ENCODE measurements at regions not wholly inside any gene's neighbourhood (a gene's known extent, or its start where the extent isn't known, plus 50 kb on each side); places are given as distances from the start of the nearest gene placed in this dataset.

GRCh38 chr17:34146440-34147043 is 108.5 kb upstream of the CCL2 start:
- no peaks in the 10 kb centered on the region for H3K36me3 ChIP-seq (ENCODE audit: insufficient read depth, low read length)
- no peak for TF ChIP-seq EZH2phosphoT487 (IDR thresholded peaks at IDR 0.05; ENCODE audit: borderline replicate concordance)
- TF ChIP-seq, protein P1, sequence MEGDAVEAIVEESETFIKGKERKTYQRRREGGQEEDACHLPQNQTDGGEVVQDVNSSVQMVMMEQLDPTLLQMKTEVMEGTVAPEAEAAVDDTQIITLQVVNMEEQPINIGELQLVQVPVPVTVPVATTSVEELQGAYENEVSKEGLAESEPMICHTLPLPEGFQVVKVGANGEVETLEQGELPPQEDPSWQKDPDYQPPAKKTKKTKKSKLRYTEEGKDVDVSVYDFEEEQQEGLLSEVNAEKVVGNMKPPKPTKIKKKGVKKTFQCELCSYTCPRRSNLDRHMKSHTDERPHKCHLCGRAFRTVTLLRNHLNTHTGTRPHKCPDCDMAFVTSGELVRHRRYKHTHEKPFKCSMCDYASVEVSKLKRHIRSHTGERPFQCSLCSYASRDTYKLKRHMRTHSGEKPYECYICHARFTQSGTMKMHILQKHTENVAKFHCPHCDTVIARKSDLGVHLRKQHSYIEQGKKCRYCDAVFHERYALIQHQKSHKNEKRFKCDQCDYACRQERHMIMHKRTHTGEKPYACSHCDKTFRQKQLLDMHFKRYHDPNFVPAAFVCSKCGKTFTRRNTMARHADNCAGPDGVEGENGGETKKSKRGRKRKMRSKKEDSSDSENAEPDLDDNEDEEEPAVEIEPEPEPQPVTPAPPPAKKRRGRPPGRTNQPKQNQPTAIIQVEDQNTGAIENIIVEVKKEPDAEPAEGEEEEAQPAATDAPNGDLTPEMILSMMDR (conservative IDR thresholded peaks at IDR 0.05; ENCODE audit: low read length), result peak; percentile 93
- H3K79me2 ChIP-seq (ENCODE audit: insufficient read depth, low read length), result no peaks in the 10 kb centered on the region
- no peaks in the 10 kb centered on the region for H3K9me2 ChIP-seq (replicated peaks; ENCODE audit: low read depth, low read length)
- H2AFZ ChIP-seq (ENCODE audit: low read length), result no peak overlapping the region
- no peaks in the 10 kb centered on the region for H3F3A ChIP-seq (ENCODE audit: low read depth)
- H3K9ac ChIP-seq (ENCODE audit: low read depth, low read length, poor library complexity, severe bottlenecking), result no peak overlapping the region
- H3K4me1 ChIP-seq (ENCODE audit: insufficient read depth, low read length, poor library complexity, severe bottlenecking), result no peaks in the 10 kb centered on the region
- H3K9me3 ChIP-seq (ENCODE audit: insufficient read depth, low read depth, low read length), result no peaks in the 10 kb centered on the region
- no peaks in the 10 kb centered on the region for H3K27me3 ChIP-seq (ENCODE audit: insufficient read depth, low read length, poor library complexity, severe bottlenecking)
- no peak overlapping the region for H3K4me3 ChIP-seq (ENCODE audit: low read length, poor library complexity, severe bottlenecking)
- no peak overlapping the region for H3K4me2 ChIP-seq (ENCODE audit: low read depth, low read length, poor library complexity, severe bottlenecking)
- H4K20me1 ChIP-seq (ENCODE audit: insufficient read depth, low read length, poor library complexity, severe bottlenecking), result no peaks in the 10 kb centered on the region

DNA sequence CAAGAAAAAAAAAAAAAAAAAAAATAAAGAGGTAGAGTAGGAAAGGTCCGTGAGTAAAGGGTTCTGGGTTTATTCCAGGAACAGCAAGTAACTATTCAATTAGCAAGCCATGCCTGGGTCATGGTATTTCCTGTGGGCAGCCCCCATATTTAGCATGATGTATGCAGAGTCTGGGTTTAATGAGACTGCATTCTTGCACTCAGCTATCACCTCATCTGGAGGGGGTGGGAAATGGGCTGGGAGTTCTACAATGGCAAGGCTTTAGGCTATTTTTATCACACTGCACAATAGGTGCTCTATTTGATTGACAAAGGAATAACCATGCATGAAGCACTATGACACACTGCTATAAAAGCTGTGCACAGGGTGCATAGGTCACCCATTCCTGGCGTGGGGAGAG is 104.0 kb upstream of the CCL2 start:
- Histone ChIP-seq H3K4me3 (ENCODE audit: low read length, poor library complexity, severe bottlenecking) (no peak overlapping the region), H3F3A (ENCODE audit: low read depth) (no peaks in the 10 kb centered on the region), H3K4me1 (ENCODE audit: insufficient read depth, low read length, poor library complexity, severe bottlenecking) (no peaks in the 10 kb centered on the region), H2AFZ (ENCODE audit: low read length) (no peak overlapping the region), H3K9ac (ENCODE audit: low read depth, low read length, poor library complexity, severe bottlenecking) (no peak overlapping the region), H3K36me3 (ENCODE audit: insufficient read depth, low read length) (no peaks in the 10 kb centered on the region), H3K27me3 (ENCODE audit: insufficient read depth, low read length, poor library complexity, severe bottlenecking) (no peaks in the 10 kb centered on the region), H4K20me1 (ENCODE audit: insufficient read depth, low read length, poor library complexity, severe bottlenecking) (no peaks in the 10 kb centered on the region), H3K4me2 (ENCODE audit: low read depth, low read length, poor library complexity, severe bottlenecking) (no peak overlapping the region), H3K79me2 (ENCODE audit: insufficient read depth, low read length) (no peaks in the 10 kb centered on the region), H3K9me2 (replicated peaks; ENCODE audit: low read depth, low read length) (no peaks in the 10 kb centered on the region), H3K9me3 (ENCODE audit: insufficient read depth, low read depth, low read length) (no peaks in the 10 kb centered on the region)
- TF ChIP-seq, protein P1 (conservative IDR thresholded peaks at IDR 0.05; ENCODE audit: low read length), result no peak
- TF ChIP-seq EZH2phosphoT487 (IDR thresholded peaks at IDR 0.05; ENCODE audit: borderline replicate concordance), result no peak

DNA sequence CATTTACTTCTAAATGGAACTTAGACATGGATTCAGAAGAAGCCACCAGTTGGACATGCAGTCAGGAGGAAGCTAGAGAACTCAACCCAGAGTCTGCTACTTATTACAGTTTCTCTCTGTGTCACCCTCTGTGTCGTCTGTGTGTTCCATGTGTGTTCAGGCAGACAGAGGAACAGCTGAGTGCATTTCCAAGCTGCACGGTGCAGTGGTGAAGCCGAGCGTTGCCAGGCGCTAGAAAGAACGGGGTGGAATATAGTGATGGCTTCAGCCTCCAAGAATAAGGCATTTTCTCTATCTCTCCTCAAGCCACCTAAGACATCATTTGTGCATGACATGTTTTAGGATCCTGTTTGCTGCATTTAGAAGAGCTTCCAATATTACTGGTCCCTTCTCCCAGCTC is 101.1 kb upstream of the CCL2 start:
- H3K79me2 ChIP-seq (ENCODE audit: insufficient read depth, low read length), result no peaks in the 10 kb centered on the region
- H3K9ac ChIP-seq (ENCODE audit: low read depth, low read length, poor library complexity, severe bottlenecking), result no peak overlapping the region
- no peaks in the 10 kb centered on the region for H3K9me2 ChIP-seq (replicated peaks; ENCODE audit: low read depth, low read length)
- no peak for TF ChIP-seq EZH2phosphoT487 (IDR thresholded peaks at IDR 0.05; ENCODE audit: borderline replicate concordance)
- TF ChIP-seq, protein P1 (conservative IDR thresholded peaks at IDR 0.05; ENCODE audit: low read length), result no peak
- no peaks in the 10 kb centered on the region for H3K27me3 ChIP-seq (ENCODE audit: insufficient read depth, low read length, poor library complexity, severe bottlenecking)
- H3F3A ChIP-seq (ENCODE audit: low read depth), result no peaks in the 10 kb centered on the region
- no peaks in the 10 kb centered on the region for H3K36me3 ChIP-seq (ENCODE audit: insufficient read depth, low read length)
- no peaks in the 10 kb centered on the region for H3K9me3 ChIP-seq (ENCODE audit: insufficient read depth, low read depth, low read length)
- no peak overlapping the region for H3K4me3 ChIP-seq (ENCODE audit: low read length, poor library complexity, severe bottlenecking)
- H3K4me1 ChIP-seq (ENCODE audit: insufficient read depth, low read length, poor library complexity, severe bottlenecking), result no peaks in the 10 kb centered on the region
- no peaks in the 10 kb centered on the region for H4K20me1 ChIP-seq (ENCODE audit: insufficient read depth, low read length, poor library complexity, severe bottlenecking)
- H3K4me2 ChIP-seq (ENCODE audit: low read depth, low read length, poor library complexity, severe bottlenecking), result no peak overlapping the region
- no peak overlapping the region for H2AFZ ChIP-seq (ENCODE audit: low read length)

Data from Loucy (cell line).